ENCODE measurements at regions not wholly inside any gene's neighbourhood (a gene's known extent, or its start where the extent isn't known, plus 50 kb on each side); places are given as distances from the start of the nearest gene placed in this dataset.
"Not testable (repeated sequence)": the region's sequence is repeated elsewhere in the genome, so short reads cannot be mapped to it uniquely, and the experiment has no call there.

DNA sequence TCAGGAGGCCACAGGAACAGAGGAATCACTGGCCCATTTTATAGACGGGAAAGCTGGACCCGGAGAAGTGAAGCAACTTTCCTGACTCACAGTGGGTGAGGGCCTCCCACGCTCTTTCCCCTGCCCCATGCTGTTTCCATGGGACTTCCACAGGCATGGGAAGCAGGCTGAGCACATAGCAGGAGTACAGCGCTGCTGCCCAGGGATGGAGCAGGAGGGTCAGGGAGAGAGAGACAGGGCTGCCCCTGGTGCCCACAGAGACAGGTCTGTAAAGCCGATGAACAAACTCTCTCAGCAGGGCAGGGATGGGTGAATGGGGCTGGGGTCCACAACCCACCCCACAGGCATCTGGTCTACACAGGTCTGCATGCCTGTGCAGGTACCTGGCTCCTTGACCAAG, 128.1 kb upstream of the SMURF2 start:
- TF ChIP-seq, protein P1, sequence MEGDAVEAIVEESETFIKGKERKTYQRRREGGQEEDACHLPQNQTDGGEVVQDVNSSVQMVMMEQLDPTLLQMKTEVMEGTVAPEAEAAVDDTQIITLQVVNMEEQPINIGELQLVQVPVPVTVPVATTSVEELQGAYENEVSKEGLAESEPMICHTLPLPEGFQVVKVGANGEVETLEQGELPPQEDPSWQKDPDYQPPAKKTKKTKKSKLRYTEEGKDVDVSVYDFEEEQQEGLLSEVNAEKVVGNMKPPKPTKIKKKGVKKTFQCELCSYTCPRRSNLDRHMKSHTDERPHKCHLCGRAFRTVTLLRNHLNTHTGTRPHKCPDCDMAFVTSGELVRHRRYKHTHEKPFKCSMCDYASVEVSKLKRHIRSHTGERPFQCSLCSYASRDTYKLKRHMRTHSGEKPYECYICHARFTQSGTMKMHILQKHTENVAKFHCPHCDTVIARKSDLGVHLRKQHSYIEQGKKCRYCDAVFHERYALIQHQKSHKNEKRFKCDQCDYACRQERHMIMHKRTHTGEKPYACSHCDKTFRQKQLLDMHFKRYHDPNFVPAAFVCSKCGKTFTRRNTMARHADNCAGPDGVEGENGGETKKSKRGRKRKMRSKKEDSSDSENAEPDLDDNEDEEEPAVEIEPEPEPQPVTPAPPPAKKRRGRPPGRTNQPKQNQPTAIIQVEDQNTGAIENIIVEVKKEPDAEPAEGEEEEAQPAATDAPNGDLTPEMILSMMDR (IDR thresholded peaks at IDR 0.05 in 2 of 3, conservative IDR thresholded peaks at IDR 0.05 in 1 of 3; ENCODE audit: borderline replicate concordance in 1 of 3, insufficient read depth in 1 of 3, low read depth in 2 of 3, low read length in 2 of 3), result not testable (repeated sequence)
- TF ChIP-seq, protein P2, sequence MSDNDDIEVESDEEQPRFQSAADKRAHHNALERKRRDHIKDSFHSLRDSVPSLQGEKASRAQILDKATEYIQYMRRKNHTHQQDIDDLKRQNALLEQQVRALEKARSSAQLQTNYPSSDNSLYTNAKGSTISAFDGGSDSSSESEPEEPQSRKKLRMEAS (IDR thresholded peaks at IDR 0.05), result not testable (repeated sequence)
- TF ChIP-seq, protein P3, sequence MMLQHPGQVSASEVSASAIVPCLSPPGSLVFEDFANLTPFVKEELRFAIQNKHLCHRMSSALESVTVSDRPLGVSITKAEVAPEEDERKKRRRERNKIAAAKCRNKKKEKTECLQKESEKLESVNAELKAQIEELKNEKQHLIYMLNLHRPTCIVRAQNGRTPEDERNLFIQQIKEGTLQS (IDR thresholded peaks at IDR 0.05), result not testable (repeated sequence)
- not testable (repeated sequence) for TF ChIP-seq POLR2A (IDR thresholded peaks at IDR 0.05; ENCODE audit: borderline replicate concordance, extremely low read depth, insufficient read depth, insufficient read length); EZH2phosphoT487 (IDR thresholded peaks at IDR 0.05; ENCODE audit: borderline replicate concordance); SIN3A (IDR thresholded peaks at IDR 0.05; ENCODE audit: low read depth); CEBPB (IDR thresholded peaks at IDR 0.05; ENCODE audit: low read depth); TCF7L2 (IDR thresholded peaks at IDR 0.05; ENCODE audit: borderline replicate concordance, extremely low read depth, insufficient read depth, insufficient read length); ELF1 (IDR thresholded peaks at IDR 0.05; ENCODE audit: borderline replicate concordance, low read depth)
- TF ChIP-seq, protein P4, sequence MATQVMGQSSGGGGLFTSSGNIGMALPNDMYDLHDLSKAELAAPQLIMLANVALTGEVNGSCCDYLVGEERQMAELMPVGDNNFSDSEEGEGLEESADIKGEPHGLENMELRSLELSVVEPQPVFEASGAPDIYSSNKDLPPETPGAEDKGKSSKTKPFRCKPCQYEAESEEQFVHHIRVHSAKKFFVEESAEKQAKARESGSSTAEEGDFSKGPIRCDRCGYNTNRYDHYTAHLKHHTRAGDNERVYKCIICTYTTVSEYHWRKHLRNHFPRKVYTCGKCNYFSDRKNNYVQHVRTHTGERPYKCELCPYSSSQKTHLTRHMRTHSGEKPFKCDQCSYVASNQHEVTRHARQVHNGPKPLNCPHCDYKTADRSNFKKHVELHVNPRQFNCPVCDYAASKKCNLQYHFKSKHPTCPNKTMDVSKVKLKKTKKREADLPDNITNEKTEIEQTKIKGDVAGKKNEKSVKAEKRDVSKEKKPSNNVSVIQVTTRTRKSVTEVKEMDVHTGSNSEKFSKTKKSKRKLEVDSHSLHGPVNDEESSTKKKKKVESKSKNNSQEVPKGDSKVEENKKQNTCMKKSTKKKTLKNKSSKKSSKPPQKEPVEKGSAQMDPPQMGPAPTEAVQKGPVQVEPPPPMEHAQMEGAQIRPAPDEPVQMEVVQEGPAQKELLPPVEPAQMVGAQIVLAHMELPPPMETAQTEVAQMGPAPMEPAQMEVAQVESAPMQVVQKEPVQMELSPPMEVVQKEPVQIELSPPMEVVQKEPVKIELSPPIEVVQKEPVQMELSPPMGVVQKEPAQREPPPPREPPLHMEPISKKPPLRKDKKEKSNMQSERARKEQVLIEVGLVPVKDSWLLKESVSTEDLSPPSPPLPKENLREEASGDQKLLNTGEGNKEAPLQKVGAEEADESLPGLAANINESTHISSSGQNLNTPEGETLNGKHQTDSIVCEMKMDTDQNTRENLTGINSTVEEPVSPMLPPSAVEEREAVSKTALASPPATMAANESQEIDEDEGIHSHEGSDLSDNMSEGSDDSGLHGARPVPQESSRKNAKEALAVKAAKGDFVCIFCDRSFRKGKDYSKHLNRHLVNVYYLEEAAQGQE (IDR thresholded peaks at IDR 0.05; ENCODE audit: low read depth), result not testable (repeated sequence)

Measured in HCT116 (cell line).